GM19240 (cell line): ENCODE measurements at regions not wholly inside any gene's neighbourhood (a gene's known extent, or its start where the extent isn't known, plus 50 kb on each side); places are given as distances from the start of the nearest gene placed in this dataset.
A peak's percentile ranks its signal among the peaks of the same experiment; 100 is the strongest.

Experiments
- DNase-seq: peaks from one replicate; pipeline ENCODE4 v3.0.0; 2011; ENCODE audit warnings: low spot score; ENCODE audit not compliant: insufficient read length

GRCh38 chr9:117487555-117488175, 72.8 kb upstream of the ASTN2 start:
- DNase-seq = peak; percentile 40

- DNase-seq = no peak
Observed at GRCh38 chr9:117486426-117486825, 71.6 kb upstream of the ASTN2 start.

- no peak for DNase-seq
Observed at GRCh38 chr9:117485176-117485575, 70.3 kb upstream of the ASTN2 start.

GRCh38 chr9:117480729-117481128, 65.9 kb upstream of the ASTN2 start:
- DNase-seq = no peak

- DNase-seq = no peak
Observed at GRCh38 chr9:117480253-117480652, 65.4 kb upstream of the ASTN2 start.

- no peak for DNase-seq
Observed at GRCh38 chr9:117473293-117473692, 58.4 kb upstream of the ASTN2 start.

- no peak for DNase-seq
Observed at GRCh38 chr9:117470902-117471301, 56.0 kb upstream of the ASTN2 start.

GRCh38 chr9:117470455-117470854, 55.6 kb upstream of the ASTN2 start:
- no peak for DNase-seq

- no peak for DNase-seq
Observed at GRCh38 chr9:117466111-117466510, 51.3 kb upstream of the ASTN2 start.

- no peak for DNase-seq
Observed at GRCh38 chr9:117465706-117466105, 50.8 kb upstream of the ASTN2 start.

- DNase-seq = no peak
Observed at GRCh38 chr9:117464941-117465616, 50.2 kb upstream of the ASTN2 start.
